ENCODE measurements at regions not wholly inside any gene's neighbourhood (a gene's known extent, or its start where the extent isn't known, plus 50 kb on each side); places are given as distances from the start of the nearest gene placed in this dataset.
A peak's percentile ranks its signal among the peaks of the same experiment; 100 is the strongest.

- no peaks in the 10 kb centered on the region for H3K9me3 Mint-ChIP-seq
- H3K27me3 Mint-ChIP-seq (ENCODE audit: insufficient read depth) = no peaks in the 10 kb centered on the region
- H3K27ac Mint-ChIP-seq = no peak overlapping the region
- no peak for TF ChIP-seq CTCF (IDR thresholded peaks at IDR 0.05)
- H3K36me3 Mint-ChIP-seq (ENCODE audit: low read depth) = no peaks in the 10 kb centered on the region
- no peaks in the 10 kb centered on the region for H3K4me1 Mint-ChIP-seq (ENCODE audit: low read depth)
- no peak overlapping the region for H3K4me3 Mint-ChIP-seq
- DNase-seq = no peak
These were observed 650.4 kb downstream of the RFPL4B start for GRCh38 chr6:112997421-112998085.

- H3K27ac Mint-ChIP-seq = no peak overlapping the region
These were observed 656.9 kb downstream of the RFPL4B start for GRCh38 chr6:113004054-113004453.

GRCh38 chr6:113004470-113005270, 657.5 kb downstream of the RFPL4B start:
- no peak for TF ChIP-seq CTCF (IDR thresholded peaks at IDR 0.05)
- H3K4me1 Mint-ChIP-seq (ENCODE audit: low read depth) = peaks cover 17% of the 10 kb centered on the region
- H3K27me3 Mint-ChIP-seq (ENCODE audit: insufficient read depth) = 0 out of 2 replicates have a peak, but pooled peaks cover 2% of the 10 kb centered on the region
- no peak overlapping the region for H3K27ac Mint-ChIP-seq
- DNase-seq = no peak
- H3K4me3 Mint-ChIP-seq = no peak overlapping the region
- H3K9me3 Mint-ChIP-seq = no peaks in the 10 kb centered on the region
- no peaks in the 10 kb centered on the region for H3K36me3 Mint-ChIP-seq (ENCODE audit: low read depth)

More at GRCh38 chr6:113004054-113004453, 656.9 kb downstream of the RFPL4B start:
- Mint-ChIP-seq H3K27me3 (ENCODE audit: insufficient read depth) (0 out of 2 replicates have a peak, but pooled peaks cover 2% of the 10 kb centered on the region), H3K4me1 (ENCODE audit: low read depth) (peaks cover 11% of the 10 kb centered on the region), H3K9me3 (no peaks in the 10 kb centered on the region), H3K4me3 (no peak overlapping the region), H3K36me3 (ENCODE audit: low read depth) (no peaks in the 10 kb centered on the region)
- TF ChIP-seq CTCF (IDR thresholded peaks at IDR 0.05) = no peak
- DNase-seq = no peak

- Mint-ChIP-seq H3K4me1 (ENCODE audit: low read depth) (peaks cover 34% of the 10 kb centered on the region), H3K27ac (no peak overlapping the region)
These were observed 659.4 kb downstream of the RFPL4B start for GRCh38 chr6:113006494-113006893.

GRCh38 chr6:113009682-113010081, 662.6 kb downstream of the RFPL4B start:
- TF ChIP-seq CTCF (IDR thresholded peaks at IDR 0.05) = no peak
- H3K9me3 Mint-ChIP-seq = no peaks in the 10 kb centered on the region
- H3K27ac Mint-ChIP-seq = peak overlapping the region; percentile 19; the same call in 1 of the 2 replicates
- 0 out of 2 replicates have a peak, but pooled peaks cover 2% of the 10 kb centered on the region for H3K27me3 Mint-ChIP-seq (ENCODE audit: insufficient read depth)
- H3K36me3 Mint-ChIP-seq (ENCODE audit: low read depth) = no peaks in the 10 kb centered on the region
- H3K4me3 Mint-ChIP-seq = no peak overlapping the region
- peak; percentile 35 for DNase-seq
- H3K4me1 Mint-ChIP-seq (ENCODE audit: low read depth) = peaks cover 41% of the 10 kb centered on the region

More at GRCh38 chr6:113006494-113006893, 659.4 kb downstream of the RFPL4B start:
- H3K4me3 Mint-ChIP-seq = no peak overlapping the region
- no peaks in the 10 kb centered on the region for H3K9me3 Mint-ChIP-seq
- no peaks in the 10 kb centered on the region for H3K36me3 Mint-ChIP-seq (ENCODE audit: low read depth)
- 0 out of 2 replicates have a peak, but pooled peaks cover 2% of the 10 kb centered on the region for H3K27me3 Mint-ChIP-seq (ENCODE audit: insufficient read depth)
- DNase-seq = no peak
- TF ChIP-seq CTCF (IDR thresholded peaks at IDR 0.05) = no peak

Data from HFFc6 (cell line).